Left colon (tissue), 2 donors: ENCODE measurements at regions not wholly inside any gene's neighbourhood (a gene's known extent, or its start where the extent isn't known, plus 50 kb on each side); places are given as distances from the start of the nearest gene placed in this dataset.

Source experiments
- ATAC-seq: fragments of 200-7000 bp; cut with Tn5 transposase; one replicate; pipeline ENCODE4 v1.9.1; 2020; ENCODE audit warnings: mild to moderate bottlenecking, moderate library complexity
- DNase-seq, 2 donors: peaks; one replicate each; pipeline ENCODE4 v3.0.0-alpha.2; 2020
- intact Hi-C, 2 donors: fragments of 100-400 bp; cut with DNase I in 1 of 2; cut with micrococcal nuclease in 1 of 2; formaldehyde crosslinking; loops; one replicate each; pipeline versions ENCODE4 v1.11.2 to v1.14.0; 2022; cut with DNase I, micrococcal nuclease
- donor health status: DM: no; HTN: no; CAD: no.
- donor health status: DM: yes; HTN: yes; CAD: no.

DNA sequence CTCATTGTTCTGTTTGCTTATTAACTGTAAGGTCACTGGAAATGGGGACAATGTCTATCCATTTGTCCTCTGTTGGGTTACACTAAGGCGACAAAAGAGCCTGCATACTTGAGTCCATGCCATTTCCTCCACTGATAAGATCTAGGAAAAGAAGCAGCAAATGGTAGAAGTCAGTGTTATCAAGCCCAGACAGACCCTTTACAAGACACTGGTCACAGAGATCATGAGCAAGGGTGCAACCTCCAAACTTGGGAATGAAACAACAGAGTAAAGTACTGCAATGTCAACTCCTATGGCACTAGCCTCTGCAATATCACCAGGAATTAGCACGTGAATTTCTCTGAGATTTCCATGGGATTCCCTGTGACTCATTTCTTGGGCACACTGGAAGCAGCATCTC, 126.9 kb downstream of the ID4 start:
- intact Hi-C loops = no loop called here
- DNase-seq = no peak
- ATAC-seq = no peak

DNA sequence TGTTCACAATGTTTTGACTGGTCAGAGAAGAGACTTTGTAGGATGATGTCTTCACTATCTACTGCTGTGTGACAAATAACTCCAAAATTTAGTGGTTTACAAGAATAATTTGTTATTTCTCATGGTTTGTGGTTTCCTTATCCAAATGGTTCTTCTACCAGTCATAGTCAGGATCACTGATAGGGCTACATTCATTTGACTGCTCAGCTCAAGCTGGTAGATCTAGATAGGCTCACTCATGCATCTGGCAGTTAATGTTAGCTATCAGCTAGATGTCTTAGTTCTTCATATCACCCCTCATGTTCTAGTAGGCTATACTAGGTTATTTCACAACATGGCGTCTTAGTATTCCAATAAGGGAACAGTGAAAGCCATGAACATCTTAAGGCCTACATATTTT, 131.0 kb downstream of the ID4 start:
- no peak for ATAC-seq
- no peak for DNase-seq
- intact Hi-C loops = no loop called here

DNA sequence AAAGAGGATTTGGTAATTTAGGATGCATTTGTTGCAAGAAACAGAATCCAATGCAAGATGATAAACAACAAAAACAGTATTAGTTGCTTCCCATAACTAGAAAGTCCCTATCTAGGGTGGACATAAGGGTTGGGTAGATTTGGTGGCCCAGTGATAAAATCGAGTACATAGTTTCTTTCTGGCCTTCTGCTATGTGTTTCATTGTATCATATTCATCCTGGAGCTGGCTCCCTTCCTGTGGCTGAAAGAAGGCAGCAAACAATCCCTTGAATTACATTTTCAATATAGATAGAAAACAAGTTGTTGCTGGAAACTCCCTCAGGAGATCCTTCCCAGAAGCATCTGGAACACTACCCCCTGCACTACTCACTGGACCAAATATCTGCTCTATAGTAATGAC, 135.1 kb downstream of the ID4 start:
- ATAC-seq = no peak
- intact Hi-C loops = no loop called here
- DNase-seq = no peak

DNA sequence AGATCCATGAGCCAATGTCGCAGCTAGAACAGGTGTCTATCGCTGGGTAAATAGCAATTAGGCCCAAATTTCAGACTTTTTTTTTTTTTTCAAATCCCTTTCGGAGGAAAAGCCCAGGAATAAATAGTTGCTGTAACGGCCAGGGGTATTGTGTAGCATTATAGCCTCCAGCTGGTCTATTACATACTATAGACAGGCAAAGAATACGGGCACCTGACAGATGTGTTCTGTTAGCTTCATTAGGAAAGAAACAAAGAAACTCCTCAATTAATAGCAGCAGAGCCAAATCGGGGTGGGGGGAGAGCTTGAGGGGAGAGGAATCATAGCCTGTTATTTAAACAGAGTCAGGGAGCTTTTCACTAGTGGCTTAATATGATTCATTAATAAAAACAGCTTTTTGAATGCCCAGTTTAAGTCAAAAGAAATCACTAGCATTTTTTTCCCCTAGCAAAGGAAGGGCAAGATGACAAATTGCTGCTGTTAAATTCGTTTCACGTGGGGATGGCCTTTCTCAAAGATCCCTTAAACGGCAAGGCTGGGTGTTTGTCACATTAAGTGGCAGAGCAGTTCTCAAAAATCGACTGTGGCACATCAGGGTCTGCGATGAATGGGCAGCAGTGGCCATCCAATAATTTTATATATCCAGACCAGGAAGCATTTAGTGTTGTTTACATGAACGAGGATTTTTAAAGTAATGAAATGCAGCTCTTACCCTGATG, 139.4 kb downstream of the ID4 start:
- no peak for ATAC-seq
- intact Hi-C loops = no loop called here
- DNase-seq = no peak

DNA sequence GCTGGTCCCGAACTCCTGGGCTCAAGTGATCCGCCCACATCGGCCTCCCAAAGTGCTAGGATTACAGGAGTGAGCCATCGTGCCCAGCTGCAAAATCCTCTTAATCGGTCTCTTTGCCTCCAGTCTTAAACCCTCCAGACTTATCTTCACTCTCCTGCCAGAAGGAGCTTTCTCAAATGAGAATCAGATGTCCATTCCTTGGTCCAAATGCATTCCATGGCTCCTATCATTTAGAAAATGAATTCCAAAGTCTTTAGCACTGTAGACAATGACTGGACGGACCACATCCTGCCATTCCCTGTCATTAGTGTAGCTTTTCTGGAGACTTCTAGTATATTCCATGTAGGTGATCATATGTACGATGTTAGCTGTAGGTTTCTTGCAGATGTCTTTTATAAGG, 141.9 kb downstream of the ID4 start:
- no peak for ATAC-seq
- intact Hi-C loops = no loop called here
- no peak for DNase-seq

DNA sequence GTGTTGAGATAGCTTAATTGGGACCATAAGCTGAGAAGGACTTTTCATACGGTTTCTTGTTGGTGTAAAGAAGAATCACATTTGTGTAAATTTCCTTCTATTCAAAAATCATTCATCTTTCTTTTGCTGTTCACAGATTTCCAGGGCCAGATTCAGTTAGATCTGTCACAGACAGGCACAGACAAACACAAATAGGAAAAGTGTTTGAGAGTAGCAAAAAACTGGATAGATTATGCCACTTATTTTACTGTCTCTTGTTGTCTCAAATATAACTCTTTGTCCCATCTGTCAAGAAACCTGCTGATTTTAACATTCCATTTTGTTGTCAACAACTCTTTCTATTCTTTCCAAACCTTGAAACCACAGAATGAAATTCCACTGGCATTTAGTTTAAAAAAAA, 142.8 kb downstream of the ID4 start:
- intact Hi-C loops = no loop called here
- DNase-seq (no peak), ATAC-seq (no peak)

DNA sequence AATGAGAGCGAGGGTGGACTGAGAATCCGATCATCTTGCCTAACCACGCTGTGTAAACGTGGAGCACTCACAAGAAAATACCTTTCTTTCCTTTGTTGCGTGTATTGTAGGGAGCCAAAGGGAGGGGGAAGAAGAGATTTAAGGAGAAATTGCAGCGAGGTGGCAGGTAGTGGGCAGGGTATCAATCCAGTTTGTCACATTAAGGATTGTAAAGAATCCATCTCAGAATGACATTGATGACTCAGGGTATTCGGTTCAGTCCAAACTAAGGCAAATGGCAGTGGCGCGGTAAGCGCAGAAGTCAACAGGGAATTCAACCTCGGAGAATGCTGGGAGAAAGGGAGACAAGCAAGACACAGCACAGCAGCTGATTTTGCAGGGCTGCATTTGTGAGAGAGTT, 146.2 kb downstream of the ID4 start:
- DNase-seq (no peak), ATAC-seq (no peak)
- intact Hi-C loops = no loop called here

DNA sequence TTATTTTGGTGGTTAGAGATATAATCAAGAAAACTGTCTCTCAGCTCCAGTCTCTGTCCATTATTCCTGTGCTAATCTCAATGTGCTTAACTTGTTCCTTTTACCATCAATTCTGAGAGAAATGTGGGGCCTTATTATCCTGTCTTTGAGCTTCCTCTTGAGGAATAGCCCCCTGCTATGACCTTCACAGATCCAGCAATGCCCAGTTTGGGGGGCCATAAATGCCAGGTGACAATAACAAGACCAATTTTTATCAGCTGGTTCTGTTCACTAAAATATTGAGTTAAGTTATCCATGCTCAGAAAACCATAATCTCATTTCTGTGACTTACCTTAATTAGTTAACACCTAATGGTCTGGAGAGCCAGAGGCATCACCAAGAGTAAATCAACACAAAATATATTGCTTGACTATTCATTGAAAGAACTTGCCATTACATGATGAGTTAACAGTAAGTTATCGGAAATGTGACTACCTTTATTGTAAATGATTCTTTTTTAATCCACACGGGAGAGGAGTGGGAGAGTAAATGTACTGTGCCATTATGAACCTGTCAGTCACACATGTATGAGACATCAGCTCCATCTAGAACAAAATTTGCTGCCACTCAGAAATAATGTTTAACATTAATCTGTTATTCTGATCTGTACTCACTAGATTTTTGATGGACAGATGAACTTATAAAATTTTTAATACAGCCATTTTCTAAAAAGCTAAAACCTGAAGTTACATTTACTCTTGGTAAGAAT, 149.7 kb downstream of the ID4 start:
- DNase-seq (no peak), ATAC-seq (no peak)
- intact Hi-C loops = no loop called here

DNA sequence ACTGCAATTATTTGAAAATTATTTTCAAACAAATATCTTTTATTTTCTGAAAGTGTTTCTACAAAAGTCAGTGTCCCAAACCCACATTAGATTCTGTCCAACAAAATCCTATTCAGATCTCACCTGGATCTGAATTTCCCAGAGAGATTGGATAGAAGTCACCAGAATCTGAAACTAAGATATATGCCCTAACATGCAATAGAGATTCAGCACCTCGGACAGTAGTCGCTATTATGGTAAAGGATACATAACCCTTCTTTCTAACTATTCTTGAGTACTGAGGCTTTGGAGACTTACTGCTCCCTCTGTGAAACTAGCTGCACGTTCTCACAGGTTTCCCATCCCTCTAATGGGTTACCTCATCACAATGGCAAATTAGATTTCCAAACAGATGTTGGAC, 151.4 kb downstream of the ID4 start:
- ATAC-seq (no peak), DNase-seq (no peak)
- intact Hi-C loops = no loop called here

DNA sequence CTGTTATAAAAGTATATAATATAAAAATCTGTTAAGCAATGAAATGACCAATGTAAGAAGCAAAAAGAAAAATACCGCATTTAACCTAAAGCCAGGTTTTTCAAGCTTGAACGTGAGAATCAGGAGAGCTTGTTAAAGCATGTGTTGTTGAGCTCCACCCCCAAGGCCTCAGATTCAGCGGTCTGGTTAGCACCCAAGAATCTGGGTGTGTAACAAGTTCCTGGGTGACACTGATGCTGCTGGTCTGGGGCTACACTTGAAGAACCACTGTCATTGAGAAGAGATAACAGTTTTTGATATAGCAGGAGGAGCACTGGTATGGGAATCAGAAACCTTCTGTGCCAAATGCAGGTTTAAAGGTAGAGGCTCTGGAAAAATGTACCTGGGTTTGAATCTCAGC, 154.0 kb downstream of the ID4 start:
- ATAC-seq = no peak
- intact Hi-C loops = no loop called here
- no peak for DNase-seq

DNA sequence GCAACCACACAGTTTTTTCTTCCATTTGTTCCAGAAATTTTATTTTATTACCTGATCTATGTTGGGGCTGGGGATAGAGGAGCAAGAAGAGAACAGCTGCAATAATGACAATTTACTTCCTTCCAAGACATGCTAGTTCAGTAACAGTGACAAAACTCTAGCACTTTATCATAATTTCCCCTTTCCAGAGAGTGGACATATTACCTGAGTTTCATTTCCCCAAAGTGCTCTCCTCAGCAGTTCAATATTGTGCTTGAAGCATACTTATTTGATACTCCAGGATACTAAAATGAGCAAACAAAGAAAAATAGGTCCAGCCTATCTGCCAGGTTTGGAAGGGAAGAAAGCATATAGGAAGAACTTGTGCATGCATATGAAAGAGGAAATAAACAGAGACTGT, 157.7 kb downstream of the ID4 start:
- no peak for DNase-seq
- ATAC-seq = no peak
- intact Hi-C loops = no loop called here

DNA sequence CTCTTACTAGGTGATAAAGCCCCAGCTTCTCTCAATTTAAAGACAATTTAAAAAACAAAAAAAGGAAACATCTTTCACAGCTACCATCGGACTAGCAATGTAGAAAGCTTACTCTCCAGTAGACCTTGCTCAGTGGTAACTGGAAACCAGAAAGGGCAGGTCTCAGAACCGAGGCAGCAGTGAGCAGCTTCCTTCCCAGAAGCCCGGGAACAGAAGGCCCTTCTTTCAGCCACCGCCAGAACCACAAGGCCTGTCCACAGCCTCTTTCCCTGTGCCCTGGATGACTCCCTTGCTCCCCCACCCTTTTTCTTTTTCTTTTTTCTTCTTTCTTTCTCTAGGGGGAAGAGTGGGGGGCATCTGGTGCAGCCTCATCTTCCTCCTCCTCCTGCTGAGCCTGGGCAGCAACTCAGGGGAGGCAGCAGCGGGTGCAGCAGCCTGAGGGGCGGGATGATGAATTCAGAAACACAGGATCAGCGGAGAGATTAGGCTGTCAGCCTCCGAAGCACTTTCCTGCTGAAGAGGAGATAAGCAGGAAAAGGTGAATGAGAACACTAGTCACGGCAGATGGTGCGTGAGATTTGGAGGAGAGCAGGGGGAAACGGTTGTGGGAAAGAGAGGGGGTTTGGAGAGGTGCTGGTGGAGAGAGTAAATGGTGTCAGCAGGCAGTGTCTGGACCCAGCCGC, 158.5 kb downstream of the ID4 start:
- DNase-seq = no peak
- intact Hi-C loops = no loop called here

DNA sequence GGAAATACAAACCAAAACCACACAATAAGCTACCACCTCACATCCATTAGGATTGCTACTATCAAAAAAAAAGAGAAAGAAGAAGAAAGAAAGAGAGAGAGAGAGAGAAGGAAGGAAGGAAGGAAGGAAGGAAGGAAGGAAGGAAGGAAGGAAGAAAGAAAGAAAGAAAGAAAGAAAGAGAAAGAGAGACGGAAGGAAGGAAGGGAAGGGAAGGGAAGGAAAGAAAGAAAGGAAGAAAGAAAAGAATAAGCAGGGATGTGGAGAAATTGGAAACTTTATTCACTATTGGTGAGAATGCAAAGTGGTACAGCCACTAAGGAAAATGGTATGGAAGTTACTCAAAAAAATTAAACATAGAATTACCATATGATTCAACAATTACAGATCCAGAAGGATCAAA, 159.9 kb downstream of the ID4 start:
- ATAC-seq = no peak
- intact Hi-C loops = no loop called here
- no peak for DNase-seq

More for the DNA sequence above, 158.5 kb downstream of the ID4 start:
- ATAC-seq = no peak

DNA sequence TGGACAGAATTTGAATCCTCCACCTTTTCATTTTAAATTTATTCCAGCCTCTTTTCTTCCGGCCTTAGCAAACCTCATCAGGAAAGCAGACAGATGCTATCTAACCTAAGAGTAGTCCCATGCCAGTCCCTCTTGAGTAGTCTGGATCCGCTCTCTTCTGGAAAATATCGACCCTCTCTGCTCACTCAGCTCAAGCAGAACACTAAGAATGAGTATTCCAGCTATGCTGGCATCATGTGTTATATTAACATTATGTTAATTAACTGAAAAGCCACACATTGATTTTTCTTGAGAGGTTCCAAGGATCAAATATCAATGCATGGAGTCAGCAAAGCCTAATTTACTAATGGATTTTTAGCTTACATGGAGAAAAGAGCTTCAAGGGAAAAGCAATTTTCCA, 161.4 kb downstream of the ID4 start:
- ATAC-seq (no peak), DNase-seq (no peak)
- intact Hi-C loops = no loop called here

DNA sequence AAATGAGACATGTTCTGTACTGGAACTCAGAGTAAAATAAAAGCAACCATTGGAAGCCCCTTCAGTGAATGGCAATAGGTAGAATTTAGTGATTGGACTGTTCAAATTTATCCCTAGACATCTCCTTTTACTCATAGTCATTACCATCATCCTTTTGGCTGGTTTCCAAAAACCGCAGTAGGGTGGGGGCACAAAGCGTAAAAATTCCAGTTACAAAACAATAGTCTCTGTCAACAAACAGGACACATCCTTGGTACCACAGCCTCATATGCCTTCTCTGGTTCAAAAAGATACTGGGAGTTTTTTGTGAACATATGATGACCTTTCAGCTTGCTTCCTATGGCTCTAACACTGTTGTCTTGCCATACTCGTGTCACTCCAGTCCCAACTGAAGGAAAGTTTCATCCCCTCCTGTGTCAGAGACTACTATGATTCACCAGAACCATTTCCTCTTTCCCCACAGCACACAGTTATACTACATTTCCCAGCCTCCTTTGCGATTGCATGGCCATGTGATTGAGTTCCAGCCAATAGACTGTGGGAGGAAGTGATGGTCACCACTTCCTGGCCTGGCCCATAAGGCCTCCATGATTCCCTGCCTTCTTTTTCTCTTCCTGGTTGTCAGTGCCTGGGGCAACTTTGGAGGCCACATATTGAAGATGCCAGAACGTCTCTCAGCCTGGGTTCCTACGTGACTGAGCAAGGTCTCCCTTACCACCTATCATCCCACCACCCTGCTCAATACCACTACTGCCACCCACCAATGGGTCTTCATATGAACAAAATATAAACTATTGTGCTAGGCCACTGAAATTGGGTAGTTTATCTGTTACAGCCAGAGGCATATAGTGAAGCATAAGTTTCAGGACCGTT, 162.4 kb downstream of the ID4 start:
- DNase-seq (no peak), ATAC-seq (no peak)
- intact Hi-C loops = no loop called here

DNA sequence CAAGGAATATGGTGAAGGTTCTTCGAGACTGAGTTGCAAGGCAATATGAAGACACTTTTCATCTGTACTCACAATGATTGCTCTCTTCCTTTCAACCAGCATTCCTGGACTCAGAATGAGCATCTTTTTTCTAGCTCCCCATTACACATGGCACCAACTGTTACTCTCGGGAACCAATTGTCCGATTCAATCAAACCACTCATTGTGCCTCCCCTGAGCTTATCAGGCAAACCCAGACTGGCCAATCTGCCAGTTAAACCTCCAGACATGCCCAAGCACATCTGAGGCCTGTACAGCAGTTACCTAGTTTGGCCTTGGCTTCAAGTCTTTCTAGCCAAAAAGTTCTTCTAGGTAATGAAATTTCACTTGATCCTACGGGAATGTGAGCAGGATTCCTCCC, 164.1 kb downstream of the ID4 start:
- ATAC-seq (no peak), DNase-seq (no peak)
- intact Hi-C loops = no loop called here

DNA sequence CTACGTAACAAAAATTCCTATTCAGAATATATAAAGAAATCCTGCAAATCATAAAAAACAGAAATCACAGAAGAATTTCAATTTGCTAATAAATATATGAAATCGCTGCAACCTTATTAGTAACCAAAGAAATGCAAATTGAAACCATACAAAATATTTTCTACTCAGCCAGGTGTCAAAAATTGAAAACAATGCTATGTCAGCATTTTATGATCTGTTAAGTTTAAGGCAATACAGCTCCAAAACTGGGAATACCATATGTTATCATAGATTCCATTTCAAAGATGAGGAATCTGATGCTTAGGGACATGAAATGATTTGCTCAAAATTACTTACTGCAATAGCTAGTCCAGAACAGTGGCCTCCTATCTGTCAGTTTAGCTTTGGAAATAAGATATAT, 168.9 kb downstream of the ID4 start:
- ATAC-seq = no peak

DNA sequence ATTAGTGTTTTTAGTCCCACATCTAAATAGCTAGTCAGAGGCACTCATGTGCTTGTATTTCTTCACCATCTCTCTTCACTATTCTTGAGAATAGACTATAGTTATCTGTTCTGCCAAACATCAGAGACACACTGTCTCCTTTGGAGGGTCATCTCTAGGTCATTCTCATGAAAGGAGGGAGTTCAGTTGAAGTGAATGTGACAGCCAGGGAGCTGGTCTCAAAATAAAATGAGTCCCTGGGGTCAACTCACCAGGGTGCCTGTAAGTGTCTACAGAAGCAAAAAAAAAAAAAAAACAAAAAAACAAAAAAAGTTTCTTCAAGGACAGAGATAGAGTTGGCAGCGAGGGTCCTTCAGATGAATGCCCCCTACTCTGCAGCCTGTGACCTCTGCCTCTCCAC, 171.0 kb downstream of the ID4 start:
- ATAC-seq (no peak), DNase-seq (no peak)
- intact Hi-C loops = no loop called here

More for the DNA sequence above, 168.9 kb downstream of the ID4 start:
- intact Hi-C loops = no loop called here
- DNase-seq = no peak

DNA sequence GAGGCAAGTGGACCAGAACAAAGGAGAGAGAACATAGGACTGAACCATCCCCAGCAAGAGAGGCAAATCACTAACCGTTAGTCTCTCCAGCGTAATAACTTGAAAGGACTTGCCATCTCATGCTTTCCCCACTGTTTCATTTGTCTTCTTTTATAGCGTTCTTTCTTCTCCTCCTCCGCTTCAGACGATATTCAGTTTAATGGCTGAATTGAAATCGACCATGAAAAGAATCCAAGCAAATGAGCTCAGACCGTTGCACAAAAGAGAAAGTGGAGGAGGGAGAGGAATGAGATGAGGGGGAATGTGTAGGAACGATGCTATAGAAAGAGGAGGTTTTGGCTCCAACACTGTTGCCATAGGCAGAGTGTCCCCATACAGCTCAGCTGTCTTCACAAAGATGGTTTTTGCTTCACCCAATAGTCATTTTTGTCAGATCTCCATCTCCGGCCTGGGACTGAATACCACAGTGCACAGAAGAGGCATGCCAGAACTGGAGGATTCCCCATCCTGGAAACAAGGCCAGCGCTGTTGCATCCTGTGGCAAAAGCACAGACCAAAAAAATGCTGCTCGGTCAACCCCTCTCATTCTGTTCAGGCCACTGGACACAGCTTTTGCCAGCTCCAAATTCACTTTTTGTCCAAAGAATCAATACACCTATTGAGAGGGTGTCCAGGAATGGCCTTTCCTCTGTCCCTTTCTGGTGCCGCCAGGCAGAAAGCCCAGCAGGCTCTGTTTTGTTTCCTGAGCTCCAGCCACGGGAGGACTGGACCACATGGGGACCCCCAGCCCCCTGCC, 176.1 kb downstream of the ID4 start:
- ATAC-seq (no peak), DNase-seq (no peak)
- intact Hi-C loops = no loop called here
